A673 (cell line): ENCODE measurements at regions not wholly inside any gene's neighbourhood (a gene's known extent, or its start where the extent isn't known, plus 50 kb on each side); places are given as distances from the start of the nearest gene placed in this dataset.

Experiments used
- CTCF ChIP-seq: fragments of 300-800, 200-600 bp; sonication (generic); conservative IDR thresholded peaks from 2 replicates; pipeline ENCODE4 v1.5.1; 2017; ENCODE audit warnings: low read depth, mild to moderate bottlenecking, antibody characterized with exemption, low read length, moderate library complexity, mixed read lengths
- EZH2 ChIP-seq: fragments of 200-600 bp; sonication (generic); IDR thresholded peaks from 2 replicates; pipeline ENCODE4 v1.6.1; 2017; ENCODE audit warnings: borderline replicate concordance, low read depth, mild to moderate bottlenecking, mixed read lengths, antibody characterized with exemption, low read length; ENCODE audit not compliant: poor library complexity, severe bottlenecking

- TF ChIP-seq CTCF (no peak), EZH2 (no peak)
Observed at GRCh38 chr5:90168399-90168798, 241.2 kb downstream of the CETN3 start.
